Loucy (cell line): ENCODE measurements at regions not wholly inside any gene's neighbourhood (a gene's known extent, or its start where the extent isn't known, plus 50 kb on each side); places are given as distances from the start of the nearest gene placed in this dataset.

Source experiments
- EZH2phosphoT487 ChIP-seq: fragments of 200-600 bp; IDR thresholded peaks from 2 replicates; pipeline ENCODE4 v1.6.1; 2018; ENCODE audit warnings: antibody characterized with exemption, mild to moderate bottlenecking, moderate library complexity, borderline replicate concordance
- TF ChIP-seq, protein P1 (sequence below): fragments of 200-600 bp; sonication (generic); conservative IDR thresholded peaks from 2 replicates; pipeline ENCODE4 v1.5.1; 2014; ENCODE audit warnings: mild to moderate bottlenecking, antibody characterized with exemption, low read length

- TF ChIP-seq, protein P1, sequence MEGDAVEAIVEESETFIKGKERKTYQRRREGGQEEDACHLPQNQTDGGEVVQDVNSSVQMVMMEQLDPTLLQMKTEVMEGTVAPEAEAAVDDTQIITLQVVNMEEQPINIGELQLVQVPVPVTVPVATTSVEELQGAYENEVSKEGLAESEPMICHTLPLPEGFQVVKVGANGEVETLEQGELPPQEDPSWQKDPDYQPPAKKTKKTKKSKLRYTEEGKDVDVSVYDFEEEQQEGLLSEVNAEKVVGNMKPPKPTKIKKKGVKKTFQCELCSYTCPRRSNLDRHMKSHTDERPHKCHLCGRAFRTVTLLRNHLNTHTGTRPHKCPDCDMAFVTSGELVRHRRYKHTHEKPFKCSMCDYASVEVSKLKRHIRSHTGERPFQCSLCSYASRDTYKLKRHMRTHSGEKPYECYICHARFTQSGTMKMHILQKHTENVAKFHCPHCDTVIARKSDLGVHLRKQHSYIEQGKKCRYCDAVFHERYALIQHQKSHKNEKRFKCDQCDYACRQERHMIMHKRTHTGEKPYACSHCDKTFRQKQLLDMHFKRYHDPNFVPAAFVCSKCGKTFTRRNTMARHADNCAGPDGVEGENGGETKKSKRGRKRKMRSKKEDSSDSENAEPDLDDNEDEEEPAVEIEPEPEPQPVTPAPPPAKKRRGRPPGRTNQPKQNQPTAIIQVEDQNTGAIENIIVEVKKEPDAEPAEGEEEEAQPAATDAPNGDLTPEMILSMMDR, result no peak
- TF ChIP-seq EZH2phosphoT487, result no peak
These were observed 405.1 kb downstream of the FOXO1 start for GRCh38 chr13:40261336-40261735.
